ENCODE measurements at regions not wholly inside any gene's neighbourhood (a gene's known extent, or its start where the extent isn't known, plus 50 kb on each side); places are given as distances from the start of the nearest gene placed in this dataset.
"Not testable (repeated sequence)": the region's sequence is repeated elsewhere in the genome, so short reads cannot be mapped to it uniquely, and the experiment has no call there.

- DNase-seq (ENCODE audit: low spot score): no peak
Observed at GRCh38 chr4:154032914-154033313, 244.0 kb upstream of the SFRP2 start.

- DNase-seq (ENCODE audit: low spot score): no peak
Observed at GRCh38 chr4:154030746-154031145, 241.9 kb upstream of the SFRP2 start.

DNA sequence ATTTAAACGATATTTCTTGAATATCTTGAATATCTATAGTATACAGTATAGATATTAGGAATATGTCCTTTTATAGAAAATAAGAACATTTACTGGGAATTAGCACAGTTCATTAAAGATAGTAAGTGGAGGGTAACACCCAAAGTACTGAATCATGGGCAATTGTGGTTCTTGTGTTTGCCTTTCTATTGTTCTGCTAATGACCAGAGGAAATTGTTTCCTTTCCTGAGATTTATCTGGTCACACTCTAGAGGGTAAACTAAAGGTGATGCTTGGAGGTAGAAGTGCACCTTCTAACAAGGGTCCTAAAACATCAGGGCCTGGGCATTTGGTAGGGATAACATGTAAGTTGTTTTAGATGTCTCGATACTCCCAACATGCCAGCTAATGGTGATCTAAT lies 241.3 kb upstream of the SFRP2 start:
- no peak for DNase-seq (ENCODE audit: low spot score)

DNA sequence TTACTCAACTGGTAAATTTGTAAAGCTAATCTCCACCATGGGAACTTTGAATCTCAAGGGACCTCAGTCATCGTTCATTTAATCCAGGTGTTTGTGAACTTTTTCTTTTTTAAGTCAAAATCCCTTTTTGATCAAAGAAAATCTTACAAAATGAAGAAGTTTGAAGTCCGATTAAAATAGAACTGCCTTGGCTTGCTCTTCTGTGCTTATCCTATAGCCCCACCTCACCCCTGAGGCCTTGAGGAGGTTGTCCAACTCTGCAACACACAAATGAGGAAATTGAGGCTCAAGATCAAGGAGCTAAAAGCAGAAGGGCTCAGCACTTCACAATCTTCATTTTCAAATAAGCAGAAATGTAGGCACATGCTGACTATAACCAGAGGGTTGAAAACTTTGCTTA lies 240.3 kb upstream of the SFRP2 start:
- DNase-seq (ENCODE audit: low spot score): no peak

DNA sequence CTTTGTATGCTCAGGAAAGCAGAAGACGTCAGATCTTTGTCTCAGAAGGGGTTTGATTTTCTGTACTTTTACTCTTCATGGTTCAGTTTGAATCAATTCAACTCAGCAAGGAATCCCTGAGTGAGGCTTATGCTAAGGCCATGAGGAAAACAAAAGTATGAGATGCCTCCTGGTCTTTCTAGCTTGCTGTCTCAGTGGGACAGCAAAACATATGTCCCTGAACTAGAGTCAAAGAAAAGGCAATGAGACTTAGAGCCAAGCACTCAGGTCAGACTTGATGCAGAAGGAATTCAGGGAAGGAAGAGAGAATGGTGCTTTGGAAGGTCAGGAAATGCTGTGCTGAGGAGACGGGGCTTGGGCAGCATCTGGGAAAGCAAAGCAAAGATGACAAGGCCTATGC lies 236.2 kb upstream of the SFRP2 start:
- no peak for DNase-seq (ENCODE audit: low spot score)

DNA sequence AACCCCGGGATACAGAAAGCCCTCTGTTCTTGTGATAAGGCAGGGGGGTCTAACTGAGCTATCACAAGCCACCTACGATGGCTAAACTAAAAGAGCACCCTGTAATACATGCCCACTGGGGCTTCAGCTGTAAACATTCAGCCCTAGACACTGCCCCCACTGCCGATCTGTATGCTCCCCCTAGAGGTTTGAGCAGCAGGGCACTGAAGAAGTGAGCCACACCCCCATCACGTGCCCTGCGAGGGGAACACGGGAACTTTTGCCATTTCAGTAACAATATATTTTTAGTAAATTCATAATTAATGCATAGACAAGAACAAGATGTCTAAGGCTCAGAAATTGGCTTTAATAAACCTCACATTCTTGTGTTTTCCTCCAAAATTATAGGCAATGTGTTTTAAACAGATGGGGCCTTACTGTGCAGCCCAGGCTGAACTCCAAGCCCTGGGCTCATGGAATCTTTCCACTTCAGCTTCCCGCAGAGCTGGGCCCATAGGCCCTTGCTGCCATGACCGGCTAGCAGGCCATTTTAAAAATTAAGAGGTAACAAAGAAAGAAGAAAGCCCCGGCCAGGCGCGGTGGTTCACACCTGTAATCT lies 235.3 kb upstream of the SFRP2 start:
- no peak for DNase-seq (ENCODE audit: low spot score)

- not testable (repeated sequence) for DNase-seq (ENCODE audit: low spot score)
Observed at GRCh38 chr4:154023671-154024070, 234.8 kb upstream of the SFRP2 start.

DNA sequence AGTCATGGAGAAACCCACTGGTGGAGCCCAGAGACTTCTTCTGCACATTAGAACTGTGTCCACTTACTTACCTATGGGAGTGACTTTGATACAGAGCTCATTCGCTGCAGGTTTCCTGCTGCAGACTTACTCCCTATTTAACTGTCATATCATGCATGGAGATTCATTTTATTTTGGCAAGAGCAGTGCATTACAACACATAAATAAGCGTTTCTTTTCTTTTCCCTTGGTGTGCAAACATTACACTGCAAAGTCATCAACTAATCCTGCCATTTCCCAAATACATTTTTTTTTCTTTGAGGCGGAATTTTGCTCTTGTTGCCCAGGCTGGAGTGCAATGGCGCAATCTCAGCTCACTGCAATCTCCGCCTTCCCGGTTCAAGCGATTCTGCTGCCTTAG lies 230.9 kb upstream of the SFRP2 start:
- DNase-seq (ENCODE audit: low spot score): no peak

DNA sequence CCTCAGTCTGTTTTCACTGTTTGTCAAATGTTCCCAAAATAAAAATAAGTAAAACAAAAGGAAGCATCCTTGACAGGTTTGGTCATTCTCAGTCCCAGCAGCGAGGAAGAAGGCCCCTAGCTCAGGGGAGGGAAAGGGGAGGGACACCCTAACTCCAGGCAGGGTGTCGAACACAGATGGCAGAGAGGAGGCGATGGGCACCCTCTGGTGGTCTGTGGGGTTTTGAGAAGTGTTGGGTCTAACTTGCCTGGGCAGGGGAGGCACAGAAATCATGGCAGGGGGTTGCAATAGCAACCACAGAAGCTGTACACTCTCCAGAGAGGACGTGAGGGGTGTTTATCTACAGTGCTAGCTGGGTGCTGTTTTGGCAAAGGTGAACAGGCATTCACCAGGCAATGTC lies 229.8 kb upstream of the SFRP2 start:
- no peak for DNase-seq (ENCODE audit: low spot score)

DNA sequence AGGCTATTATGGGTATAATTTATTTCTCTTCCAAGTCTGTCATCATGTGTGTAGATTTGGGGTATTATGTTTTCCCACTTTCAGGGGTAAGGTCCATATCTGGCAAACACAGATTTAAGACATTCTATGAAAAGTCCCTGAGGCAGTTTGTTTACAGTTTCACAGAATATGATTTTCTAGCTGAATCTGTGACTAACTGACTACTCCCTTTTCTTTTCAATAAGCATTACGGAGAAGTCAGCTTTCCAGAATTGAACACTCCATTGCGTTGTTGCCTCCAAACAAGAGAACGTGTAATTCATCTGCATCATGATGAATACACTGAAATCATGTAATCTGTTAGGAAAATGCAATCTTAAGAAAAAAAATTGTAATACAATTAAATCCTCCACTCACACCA lies 226.7 kb upstream of the SFRP2 start:
- no peak for DNase-seq (ENCODE audit: low spot score)

- DNase-seq (ENCODE audit: low spot score): no peak
Observed at GRCh38 chr4:154014407-154015321, 225.8 kb upstream of the SFRP2 start.

- no peak for DNase-seq (ENCODE audit: low spot score)
Observed at GRCh38 chr4:154013576-154013975, 224.7 kb upstream of the SFRP2 start.

GRCh38 chr4:154010371-154010770 lies 221.5 kb upstream of the SFRP2 start:
- no peak for DNase-seq (ENCODE audit: low spot score)

DNA sequence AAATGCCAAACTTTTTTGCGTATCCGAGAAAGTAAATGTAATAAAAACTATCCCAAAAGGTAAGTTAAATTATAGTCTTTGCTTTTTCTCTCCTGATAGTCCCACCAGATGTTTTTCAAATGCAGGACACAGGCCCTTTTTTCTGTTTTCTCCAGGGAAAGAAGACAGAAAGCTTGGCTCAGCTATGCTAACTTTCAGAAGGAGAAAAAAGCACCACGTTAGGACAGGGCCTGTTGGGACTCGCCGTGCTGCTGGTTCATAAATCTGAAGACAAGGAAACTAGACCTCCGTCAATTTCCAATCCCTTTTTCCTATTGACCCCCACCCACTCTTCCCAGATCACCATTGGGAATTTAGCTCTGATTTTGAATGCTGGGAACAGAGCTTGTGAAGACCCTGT lies 220.9 kb upstream of the SFRP2 start:
- DNase-seq (ENCODE audit: low spot score): no peak

DNA sequence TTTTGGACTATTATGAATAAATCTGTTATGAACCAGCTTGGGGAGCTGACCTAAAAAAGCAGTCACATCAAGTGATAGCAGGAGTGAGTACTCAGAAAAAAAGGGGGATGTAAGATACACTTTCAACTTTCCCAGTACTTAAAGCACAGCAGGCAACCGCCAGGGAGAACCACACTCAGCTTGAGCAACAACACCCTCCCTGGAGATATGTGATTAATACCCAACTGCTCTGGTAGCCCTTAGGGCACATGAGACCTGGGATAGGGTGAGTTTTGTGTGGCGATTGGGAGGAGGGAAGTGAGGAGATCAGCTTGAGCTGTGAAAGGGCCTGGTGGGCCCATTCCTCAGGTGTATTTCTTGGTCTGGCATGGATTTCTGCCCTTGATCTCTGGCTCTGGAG lies 220.3 kb upstream of the SFRP2 start:
- DNase-seq (ENCODE audit: low spot score): no peak

DNA sequence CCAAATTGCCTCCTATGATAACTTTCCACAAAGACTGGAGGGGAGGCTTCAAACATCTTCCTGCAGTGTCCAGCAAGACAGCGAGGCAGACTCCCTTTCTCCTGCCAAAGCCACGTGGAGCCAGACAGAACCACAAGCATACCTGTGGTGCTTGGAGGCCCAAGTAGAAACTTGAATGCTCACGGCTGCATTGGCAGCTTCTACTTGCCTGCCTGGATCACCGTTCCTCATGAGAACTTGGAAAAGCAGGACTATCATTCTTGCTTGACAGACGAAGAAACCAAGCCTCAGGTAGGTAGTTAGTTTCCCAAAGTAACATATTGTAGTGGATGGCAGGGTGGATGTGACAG lies 216.3 kb upstream of the SFRP2 start:
- no peak for DNase-seq (ENCODE audit: low spot score)

- no peak for DNase-seq (ENCODE audit: low spot score)
Observed at GRCh38 chr4:154004507-154005170, 215.8 kb upstream of the SFRP2 start.

GRCh38 chr4:154004016-154004415 lies 215.1 kb upstream of the SFRP2 start:
- DNase-seq (ENCODE audit: low spot score): no peak

GRCh38 chr4:154003378-154003777 lies 214.5 kb upstream of the SFRP2 start:
- no peak for DNase-seq (ENCODE audit: low spot score)

- no peak for DNase-seq (ENCODE audit: low spot score)
Observed at GRCh38 chr4:154001193-154001592, 212.3 kb upstream of the SFRP2 start.

- DNase-seq (ENCODE audit: low spot score): no peak
Observed at GRCh38 chr4:153997516-153997915, 208.6 kb upstream of the SFRP2 start.

- DNase-seq (ENCODE audit: low spot score): no peak
Observed at GRCh38 chr4:153989505-153989904, 200.6 kb upstream of the SFRP2 start.

Data from CD4-positive, alpha-beta T cell treated with Interleukin-6 at 100 ng/mL for 8 hours (primary cell).